LHCN-M2 (cell line): ENCODE measurements at regions not wholly inside any gene's neighbourhood (a gene's known extent, or its start where the extent isn't known, plus 50 kb on each side); places are given as distances from the start of the nearest gene placed in this dataset.
"Not testable (repeated sequence)": the region's sequence is repeated elsewhere in the genome, so short reads cannot be mapped to it uniquely, and the experiment has no call there.

ENCODE experiments used
- DNase-seq: peaks from one replicate; pipeline ENCODE4 v3.0.0-alpha.2; 2012; ENCODE audit warnings: low read depth

- no peak for DNase-seq
These were observed 187.2 kb downstream of the ANKRD30B start for GRCh38 chr18:14935210-14935609.

- DNase-seq, result no peak
These were observed 188.3 kb downstream of the ANKRD30B start for GRCh38 chr18:14936313-14936712.

GRCh38 chr18:14937271-14937670, 189.3 kb downstream of the ANKRD30B start:
- no peak for DNase-seq

- DNase-seq, result no peak
These were observed 191.2 kb downstream of the ANKRD30B start for GRCh38 chr18:14939141-14939540.

DNA sequence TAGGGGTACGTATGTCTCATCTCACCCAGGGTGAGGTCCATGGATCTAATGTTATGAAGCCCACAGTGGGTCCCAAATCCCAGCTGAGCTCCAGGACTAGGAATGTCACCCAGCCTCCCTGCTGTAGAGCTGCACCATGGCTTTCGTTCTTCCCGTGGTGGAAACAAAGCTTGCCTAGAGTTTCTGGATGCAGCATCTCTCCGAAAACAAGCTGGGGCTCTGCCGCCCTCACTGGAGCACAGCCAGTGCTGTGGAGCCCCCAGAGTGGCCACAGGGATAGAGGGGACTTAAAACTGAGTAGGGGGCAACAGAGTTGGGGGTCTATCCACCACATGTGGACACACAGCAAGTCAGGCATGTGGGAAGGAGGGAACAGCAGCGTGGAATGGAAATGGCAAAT, 192.1 kb downstream of the ANKRD30B start:
- DNase-seq, result not testable (repeated sequence)

DNA sequence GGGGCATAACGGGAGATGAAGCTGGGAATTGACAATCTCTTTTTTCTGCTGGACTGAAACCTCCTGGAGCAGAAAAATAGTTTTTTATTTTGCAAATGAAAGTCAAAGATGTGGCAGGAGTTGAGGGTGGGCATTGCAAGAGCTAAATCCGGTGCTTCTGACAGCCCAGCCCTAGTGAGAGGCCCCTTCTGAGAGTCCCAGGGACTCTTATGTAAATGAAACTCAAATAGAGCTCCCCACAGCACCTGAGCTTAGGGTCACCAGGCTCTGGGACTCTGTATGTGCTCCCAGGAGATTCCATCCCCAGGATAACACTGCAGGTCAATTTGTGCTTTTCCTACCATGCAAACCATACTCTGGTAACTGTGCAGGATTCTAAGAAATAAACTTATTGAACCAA, 192.8 kb downstream of the ANKRD30B start:
- no peak for DNase-seq

- peak; percentile 6 for DNase-seq
These were observed 193.3 kb downstream of the ANKRD30B start for GRCh38 chr18:14941256-14941655.

GRCh38 chr18:14941792-14942191, 193.8 kb downstream of the ANKRD30B start:
- DNase-seq, result no peak

DNA sequence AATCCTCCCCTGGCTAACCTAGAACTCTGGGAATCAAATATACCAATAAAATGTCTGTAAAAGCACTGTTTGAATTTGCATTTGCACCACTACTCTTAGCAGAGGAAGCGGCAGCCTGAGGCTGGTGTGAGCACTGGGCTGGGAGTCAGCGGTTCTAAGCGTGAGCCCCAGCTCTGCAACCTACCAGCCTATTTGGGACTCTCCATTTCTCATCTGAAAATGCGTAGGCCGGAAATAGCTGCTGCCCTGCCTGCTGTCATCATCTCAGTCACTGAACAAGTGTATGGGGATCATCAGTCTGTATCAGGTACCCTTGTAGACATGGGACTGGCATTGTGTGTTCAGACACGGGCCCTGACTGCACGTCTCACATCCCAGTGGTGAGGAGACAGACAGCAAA, 194.3 kb downstream of the ANKRD30B start:
- no peak for DNase-seq

DNA sequence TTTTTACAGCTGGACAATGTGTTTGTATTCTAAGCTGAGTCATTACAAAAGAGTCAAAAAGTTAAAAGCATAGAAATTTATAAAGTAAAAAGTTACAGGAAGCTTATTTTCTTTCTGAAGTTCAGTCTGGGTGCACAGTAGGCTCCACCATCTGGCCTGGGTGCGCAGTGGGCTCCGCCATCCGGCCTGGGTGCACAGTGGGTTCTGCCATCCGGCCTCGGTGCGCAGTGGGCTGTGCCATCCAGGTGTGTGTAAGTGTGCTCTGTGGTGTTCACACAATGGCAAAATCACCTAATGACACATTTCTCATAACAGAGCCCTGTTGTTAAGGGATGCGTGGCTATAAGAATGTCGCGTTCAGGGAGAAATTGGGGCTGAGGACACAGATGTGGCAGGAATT, 195.5 kb downstream of the ANKRD30B start:
- no peak for DNase-seq

DNA sequence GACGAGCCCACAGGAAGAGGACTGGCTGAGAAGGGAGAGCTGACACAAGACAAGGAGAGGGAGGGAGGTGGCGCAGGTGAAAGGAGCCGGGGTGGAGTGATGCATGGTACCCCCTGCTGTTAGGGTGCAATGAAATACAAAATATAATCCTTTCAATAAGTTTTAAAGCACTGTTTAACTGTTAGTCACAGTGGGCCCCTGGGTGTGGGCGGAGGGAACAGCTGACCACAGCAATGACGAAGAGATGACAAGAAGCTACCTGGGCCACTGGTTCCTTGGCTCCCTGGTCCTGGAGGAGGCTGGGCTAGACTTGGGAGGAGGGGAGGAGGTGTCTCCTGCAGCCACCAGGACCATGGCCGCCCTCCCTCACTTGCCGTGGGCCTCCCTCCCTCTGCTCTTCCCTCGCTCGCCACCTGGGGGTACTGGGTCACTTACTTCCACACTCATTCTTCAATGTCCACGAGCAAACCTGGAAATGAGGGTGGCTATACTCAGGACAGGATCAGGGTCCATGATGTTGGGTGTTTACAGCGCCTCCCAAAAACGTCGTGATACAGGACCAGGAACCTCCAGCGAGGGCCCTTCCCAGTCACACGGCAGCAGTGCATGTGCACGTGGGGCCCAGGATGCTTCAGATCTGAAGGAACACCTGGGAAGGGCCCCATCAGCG, 196.1 kb downstream of the ANKRD30B start:
- DNase-seq, result no peak

GRCh38 chr18:14944838-14945237, 196.9 kb downstream of the ANKRD30B start:
- no peak for DNase-seq

- no peak for DNase-seq
These were observed 197.3 kb downstream of the ANKRD30B start for GRCh38 chr18:14945286-14945685.

GRCh38 chr18:14945984-14946383, 198.0 kb downstream of the ANKRD30B start:
- DNase-seq, result no peak

- not testable (repeated sequence) for DNase-seq
These were observed 198.9 kb downstream of the ANKRD30B start for GRCh38 chr18:14946741-14947470.

GRCh38 chr18:14947482-14948162, 199.7 kb downstream of the ANKRD30B start:
- DNase-seq, result no peak

- DNase-seq, result no peak
These were observed 200.2 kb downstream of the ANKRD30B start for GRCh38 chr18:14948163-14948540.

DNA sequence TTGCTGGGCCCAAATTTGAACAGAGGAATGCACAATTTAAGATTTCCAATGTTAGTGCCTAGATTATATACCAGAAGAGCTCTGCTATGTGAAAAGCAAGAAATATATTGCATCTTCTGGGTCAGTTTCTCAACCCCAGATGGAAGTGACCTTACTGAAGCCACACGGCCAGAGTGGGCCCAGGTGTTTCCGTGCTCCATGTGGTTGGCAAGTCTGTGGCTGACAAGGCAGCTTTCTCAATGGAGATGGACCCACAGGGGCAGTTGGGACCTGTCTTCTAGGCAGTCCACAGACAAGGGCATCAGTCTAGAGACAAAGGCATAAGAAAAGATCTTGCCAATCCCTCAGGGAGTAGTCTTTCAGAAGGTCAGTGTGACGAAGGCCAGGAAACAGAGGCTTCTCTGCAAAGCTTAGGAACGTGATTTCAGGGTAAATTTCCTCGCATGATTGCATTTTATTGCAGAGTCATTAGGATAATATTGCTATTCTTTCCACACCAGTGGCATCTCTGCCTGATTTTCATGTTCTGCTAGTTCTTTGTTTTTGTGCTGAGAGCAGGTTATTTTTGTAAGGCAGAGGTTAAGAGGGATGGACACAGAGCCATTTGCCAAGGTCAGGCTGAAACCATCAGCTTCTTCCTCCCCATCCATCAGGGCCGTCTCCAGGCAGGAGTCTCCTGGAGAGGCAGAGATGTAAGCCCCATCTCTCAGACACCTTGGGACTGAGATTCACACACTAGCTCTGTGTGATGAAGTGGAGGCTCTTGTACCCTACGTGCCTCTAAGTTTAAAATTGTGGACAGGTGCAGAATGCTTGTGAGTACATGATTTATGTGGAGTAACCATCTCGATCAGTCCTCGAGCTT, 202.1 kb downstream of the ANKRD30B start:
- DNase-seq, result no peak

DNA sequence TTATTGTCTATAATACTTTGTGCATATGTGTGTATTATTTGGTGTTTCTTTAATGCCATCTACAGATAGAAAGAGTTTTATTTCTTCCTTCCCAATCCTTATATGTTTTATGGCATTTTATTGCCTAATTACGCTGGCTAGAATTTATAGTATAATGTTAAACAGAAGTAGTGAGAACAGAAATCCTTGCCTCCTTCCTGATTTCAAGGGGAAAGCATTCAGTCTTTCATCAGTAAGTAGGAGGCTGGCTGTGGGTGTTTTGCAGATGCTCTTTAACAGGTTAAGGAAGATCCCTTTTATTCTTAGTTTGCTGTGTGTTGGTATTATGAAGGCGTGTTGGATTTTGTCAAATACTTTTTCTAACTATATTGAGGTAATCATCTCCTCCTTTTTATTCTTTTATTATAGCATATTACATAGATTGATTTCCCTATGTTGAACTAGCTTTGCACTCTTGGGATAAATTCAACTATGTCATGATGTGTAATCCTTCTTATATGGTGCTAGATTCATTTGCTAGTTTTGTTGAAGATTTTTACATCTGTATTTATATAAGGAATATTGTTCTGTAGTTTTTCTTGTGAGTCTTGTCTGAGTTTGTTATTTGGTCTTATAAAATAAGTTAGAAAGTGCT, 204.6 kb downstream of the ANKRD30B start:
- not testable (repeated sequence) for DNase-seq

DNA sequence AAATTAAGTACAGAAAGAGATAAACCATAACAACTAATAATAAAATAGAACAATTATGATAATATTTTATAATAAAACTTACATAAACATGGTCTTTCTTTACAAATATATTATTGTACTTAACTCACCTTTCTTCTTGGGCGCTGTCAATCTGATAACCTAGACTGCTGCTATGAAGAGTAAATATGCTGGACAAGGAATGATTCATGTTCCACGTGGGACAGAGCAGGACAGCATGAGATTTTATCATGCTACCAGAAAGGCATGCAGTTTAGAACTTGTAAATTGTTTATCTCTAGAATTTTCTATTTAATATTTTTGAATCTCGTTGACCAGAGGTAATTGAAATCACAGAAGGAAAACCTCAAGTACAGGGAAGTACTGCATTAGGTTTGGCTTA, 210.7 kb downstream of the ANKRD30B start:
- no peak for DNase-seq

DNA sequence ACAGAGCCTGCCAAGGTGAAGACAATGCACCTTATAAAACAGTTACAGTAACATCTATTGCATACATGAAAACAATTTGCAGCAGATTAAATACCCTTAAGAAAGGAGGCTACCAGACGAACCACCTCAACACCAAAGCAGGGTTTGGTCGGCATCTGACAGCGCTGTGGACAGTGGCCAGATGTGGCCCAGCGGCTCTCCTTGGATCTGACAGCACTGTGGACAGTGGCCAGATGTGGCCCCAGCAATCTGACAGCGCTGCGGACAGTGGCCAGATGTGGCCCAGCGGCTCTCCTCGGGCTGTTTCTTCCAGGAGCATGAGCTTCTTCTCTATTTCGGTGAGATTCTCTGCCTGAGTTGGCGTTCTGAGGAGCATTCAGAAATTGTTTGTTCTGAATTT, 211.6 kb downstream of the ANKRD30B start:
- DNase-seq, result no peak
